ENCODE measurements at regions not wholly inside any gene's neighbourhood (a gene's known extent, or its start where the extent isn't known, plus 50 kb on each side); places are given as distances from the start of the nearest gene placed in this dataset.

DNA sequence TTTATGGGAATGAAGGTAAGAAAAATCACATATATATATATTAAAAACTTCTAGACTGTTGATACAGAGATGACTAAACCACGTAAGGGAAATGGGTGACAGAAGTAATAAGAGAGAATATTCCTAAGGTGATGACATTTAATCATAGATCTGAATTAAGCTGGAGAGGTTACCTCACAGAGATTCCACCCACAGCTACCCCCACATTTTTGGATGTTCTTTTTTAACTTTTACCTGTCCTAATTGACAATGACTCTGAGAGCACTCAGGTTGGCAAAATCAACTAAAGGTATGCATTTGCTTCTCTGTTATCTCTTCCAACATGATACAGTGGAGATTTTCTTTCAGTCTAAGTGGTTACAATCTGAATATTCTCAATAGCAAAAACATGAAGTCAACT lies 1280.6 kb downstream of the CDH11 start:
- H3K36me3 ChIP-seq (replicated peaks; ENCODE audit: insufficient read depth, low read length), result no peaks in the 10 kb centered on the region
- H2AFZ ChIP-seq (ENCODE audit: low read length), result no peak overlapping the region
- TF ChIP-seq EZH2 (optimal IDR thresholded peaks at IDR 0.05; ENCODE audit: low read depth, low read length) (no peak), EZH2phosphoT487 (IDR thresholded peaks at IDR 0.05; ENCODE audit: low read length) (no peak)
- TF ChIP-seq, protein P1, sequence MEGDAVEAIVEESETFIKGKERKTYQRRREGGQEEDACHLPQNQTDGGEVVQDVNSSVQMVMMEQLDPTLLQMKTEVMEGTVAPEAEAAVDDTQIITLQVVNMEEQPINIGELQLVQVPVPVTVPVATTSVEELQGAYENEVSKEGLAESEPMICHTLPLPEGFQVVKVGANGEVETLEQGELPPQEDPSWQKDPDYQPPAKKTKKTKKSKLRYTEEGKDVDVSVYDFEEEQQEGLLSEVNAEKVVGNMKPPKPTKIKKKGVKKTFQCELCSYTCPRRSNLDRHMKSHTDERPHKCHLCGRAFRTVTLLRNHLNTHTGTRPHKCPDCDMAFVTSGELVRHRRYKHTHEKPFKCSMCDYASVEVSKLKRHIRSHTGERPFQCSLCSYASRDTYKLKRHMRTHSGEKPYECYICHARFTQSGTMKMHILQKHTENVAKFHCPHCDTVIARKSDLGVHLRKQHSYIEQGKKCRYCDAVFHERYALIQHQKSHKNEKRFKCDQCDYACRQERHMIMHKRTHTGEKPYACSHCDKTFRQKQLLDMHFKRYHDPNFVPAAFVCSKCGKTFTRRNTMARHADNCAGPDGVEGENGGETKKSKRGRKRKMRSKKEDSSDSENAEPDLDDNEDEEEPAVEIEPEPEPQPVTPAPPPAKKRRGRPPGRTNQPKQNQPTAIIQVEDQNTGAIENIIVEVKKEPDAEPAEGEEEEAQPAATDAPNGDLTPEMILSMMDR (IDR thresholded peaks at IDR 0.05; ENCODE audit: low read length), result no peak
- no peak overlapping the region for H3K4me3 ChIP-seq (ENCODE audit: low read length)
- H3K4me1 ChIP-seq (ENCODE audit: low read length), result no peaks in the 10 kb centered on the region
- H3K27ac ChIP-seq (ENCODE audit: low read length), result no peak overlapping the region
- H3K4me2 ChIP-seq (ENCODE audit: low read depth, low read length), result no peak overlapping the region
- no peaks in the 10 kb centered on the region for H4K20me1 ChIP-seq (ENCODE audit: insufficient read depth, low read length)
- no peaks in the 10 kb centered on the region for H3K27me3 ChIP-seq (replicated peaks; ENCODE audit: insufficient read depth, low read length)
- H3K9ac ChIP-seq (ENCODE audit: low read length), result no peak overlapping the region
- H3K9me2 ChIP-seq (replicated peaks; ENCODE audit: insufficient read depth, low read length), result no peaks in the 10 kb centered on the region
- H3F3A ChIP-seq (ENCODE audit: insufficient read depth, low read length), result no peaks in the 10 kb centered on the region
- no peaks in the 10 kb centered on the region for H3K9me3 ChIP-seq (replicated peaks; ENCODE audit: insufficient read depth, low read length)
- H3K79me2 ChIP-seq (ENCODE audit: low read length), result no peaks in the 10 kb centered on the region
- DNase-seq, result no peak

DNA sequence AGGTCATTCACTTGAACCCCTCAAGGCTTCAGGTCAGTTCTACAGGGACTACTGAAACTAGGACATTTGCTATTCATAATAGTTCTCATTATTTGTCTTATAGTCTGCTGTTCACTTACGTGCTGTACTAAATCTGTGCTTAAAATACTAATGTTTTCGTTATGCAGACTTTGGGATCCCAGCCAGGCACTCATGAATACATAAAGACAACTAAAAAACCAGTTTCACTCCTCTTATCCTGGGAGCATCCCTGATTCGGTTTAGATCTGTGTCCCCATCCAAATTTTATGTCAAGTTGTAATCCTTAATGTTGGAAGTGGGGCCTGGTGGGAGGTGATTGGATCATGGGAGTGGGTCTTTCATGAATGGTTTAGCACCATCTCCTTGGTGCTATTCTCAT lies 1291.8 kb downstream of the CDH11 start:
- Histone ChIP-seq H3K27ac (ENCODE audit: low read length) (no peak overlapping the region), H3K4me3 (ENCODE audit: low read length) (no peak overlapping the region), H3K27me3 (replicated peaks; ENCODE audit: insufficient read depth, low read length) (no peaks in the 10 kb centered on the region), H3K9me3 (replicated peaks; ENCODE audit: insufficient read depth, low read length) (no peaks in the 10 kb centered on the region), H3K36me3 (replicated peaks; ENCODE audit: insufficient read depth, low read length) (no peaks in the 10 kb centered on the region), H3K79me2 (ENCODE audit: low read length) (no peaks in the 10 kb centered on the region), H3K4me1 (ENCODE audit: low read length) (no peaks in the 10 kb centered on the region), H3K9me2 (replicated peaks; ENCODE audit: insufficient read depth, low read length) (no peaks in the 10 kb centered on the region), H4K20me1 (ENCODE audit: insufficient read depth, low read length) (no peaks in the 10 kb centered on the region), H3F3A (ENCODE audit: insufficient read depth, low read length) (no peaks in the 10 kb centered on the region), H3K4me2 (ENCODE audit: low read depth, low read length) (no peak overlapping the region), H2AFZ (ENCODE audit: low read length) (no peak overlapping the region), H3K9ac (ENCODE audit: low read length) (no peak overlapping the region)
- no peak for DNase-seq
- TF ChIP-seq EZH2 (optimal IDR thresholded peaks at IDR 0.05; ENCODE audit: low read depth, low read length) (no peak), EZH2phosphoT487 (IDR thresholded peaks at IDR 0.05; ENCODE audit: low read length) (no peak)
- TF ChIP-seq, protein P1 (IDR thresholded peaks at IDR 0.05; ENCODE audit: low read length), result no peak

DNA sequence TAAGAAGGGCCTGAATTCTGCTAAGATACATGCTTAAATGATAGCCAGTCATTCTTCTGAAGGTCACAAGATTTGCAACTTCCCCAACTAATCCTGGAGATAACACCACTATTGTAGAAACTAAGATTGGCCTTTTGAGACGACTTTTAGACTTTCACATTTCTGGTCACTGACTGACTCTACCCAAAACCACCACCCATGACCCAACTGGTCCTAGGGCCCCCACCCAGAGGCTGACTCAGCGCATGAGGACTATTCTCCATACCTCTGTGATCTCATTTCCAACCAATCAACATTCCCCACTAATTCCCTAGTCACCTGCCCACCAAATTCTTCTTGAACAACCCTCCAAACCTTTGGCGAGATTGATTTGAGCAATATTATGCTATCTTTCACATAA lies 1299.0 kb downstream of the CDH11 start:
- no peak overlapping the region for H3K27ac ChIP-seq (ENCODE audit: low read length)
- no peak overlapping the region for H3K4me3 ChIP-seq (ENCODE audit: low read length)
- no peaks in the 10 kb centered on the region for H3K79me2 ChIP-seq (ENCODE audit: low read length)
- H3K9ac ChIP-seq (ENCODE audit: low read length), result no peak overlapping the region
- no peaks in the 10 kb centered on the region for H3K36me3 ChIP-seq (replicated peaks; ENCODE audit: insufficient read depth, low read length)
- TF ChIP-seq EZH2phosphoT487 (IDR thresholded peaks at IDR 0.05; ENCODE audit: low read length), result no peak
- TF ChIP-seq EZH2 (optimal IDR thresholded peaks at IDR 0.05; ENCODE audit: low read depth, low read length), result no peak
- TF ChIP-seq, protein P1 (IDR thresholded peaks at IDR 0.05; ENCODE audit: low read length), result no peak
- H3K4me2 ChIP-seq (ENCODE audit: low read depth, low read length), result no peak overlapping the region
- no peaks in the 10 kb centered on the region for H3K9me2 ChIP-seq (replicated peaks; ENCODE audit: insufficient read depth, low read length)
- no peak for DNase-seq
- no peaks in the 10 kb centered on the region for H3K4me1 ChIP-seq (ENCODE audit: low read length)
- H3K27me3 ChIP-seq (replicated peaks; ENCODE audit: insufficient read depth, low read length), result no peaks in the 10 kb centered on the region
- no peaks in the 10 kb centered on the region for H4K20me1 ChIP-seq (ENCODE audit: insufficient read depth, low read length)
- H3F3A ChIP-seq (ENCODE audit: insufficient read depth, low read length), result no peaks in the 10 kb centered on the region
- H3K9me3 ChIP-seq (replicated peaks; ENCODE audit: insufficient read depth, low read length), result no peaks in the 10 kb centered on the region
- H2AFZ ChIP-seq (ENCODE audit: low read length), result no peak overlapping the region
